Activated CD4-positive, CD25-positive, alpha-beta regulatory T cell (primary cell): ENCODE measurements at regions not wholly inside any gene's neighbourhood (a gene's known extent, or its start where the extent isn't known, plus 50 kb on each side); places are given as distances from the start of the nearest gene placed in this dataset.
"Not testable (repeated sequence)": the region's sequence is repeated elsewhere in the genome, so short reads cannot be mapped to it uniquely, and the experiment has no call there.

Source experiments
- DNase-seq, 4 experiments: peaks; one replicate each; lab custom pipeline; 2025; lab: John Stamatoyannopoulos, UW

DNA sequence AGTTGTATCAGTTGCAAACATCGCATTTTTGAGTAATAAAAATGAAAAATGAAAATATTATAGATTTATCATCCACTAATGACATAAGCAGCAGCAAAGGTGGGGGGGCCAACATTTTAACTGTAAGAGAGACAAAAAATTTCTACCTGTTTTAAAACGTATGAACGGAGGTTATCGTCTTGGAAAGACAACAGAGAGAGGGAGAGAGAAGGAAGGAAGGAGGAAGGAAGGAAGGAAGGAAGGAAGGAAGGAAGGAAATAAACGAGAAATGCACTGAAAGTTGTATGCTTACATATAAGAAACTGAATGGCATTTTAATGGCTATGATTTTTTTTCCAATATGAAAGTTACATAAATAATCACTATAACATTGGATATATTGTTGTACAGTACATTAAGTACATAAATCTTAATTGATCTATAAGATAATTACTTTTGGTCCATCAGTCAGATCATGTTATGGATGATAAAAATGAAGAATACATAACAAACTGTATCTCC, 862.8 kb upstream of the SLITRK1 start:
- DNase-seq: no peak

GRCh38 chr13:84744203-84744602, 861.9 kb upstream of the SLITRK1 start:
- no peak for DNase-seq

DNA sequence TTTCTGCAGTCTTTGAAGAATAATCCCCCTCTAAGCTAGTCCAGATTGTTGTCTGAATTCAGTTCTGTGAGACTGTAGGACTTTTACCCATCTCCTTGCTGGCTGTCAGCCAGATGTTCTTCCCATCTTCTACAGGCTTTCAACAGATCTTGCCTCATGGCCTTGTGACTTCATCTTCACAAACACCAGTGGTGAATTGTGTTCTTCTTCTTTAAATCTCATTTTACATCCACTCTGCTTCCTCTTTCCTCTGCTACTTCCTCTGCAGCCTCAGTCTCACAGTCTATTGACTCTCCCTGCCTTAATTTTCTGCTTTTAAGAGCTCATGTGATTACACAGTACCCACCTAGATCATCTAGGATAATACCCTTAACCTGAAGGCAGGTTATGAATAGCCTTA, 859.0 kb upstream of the SLITRK1 start:
- no peak for DNase-seq

DNA sequence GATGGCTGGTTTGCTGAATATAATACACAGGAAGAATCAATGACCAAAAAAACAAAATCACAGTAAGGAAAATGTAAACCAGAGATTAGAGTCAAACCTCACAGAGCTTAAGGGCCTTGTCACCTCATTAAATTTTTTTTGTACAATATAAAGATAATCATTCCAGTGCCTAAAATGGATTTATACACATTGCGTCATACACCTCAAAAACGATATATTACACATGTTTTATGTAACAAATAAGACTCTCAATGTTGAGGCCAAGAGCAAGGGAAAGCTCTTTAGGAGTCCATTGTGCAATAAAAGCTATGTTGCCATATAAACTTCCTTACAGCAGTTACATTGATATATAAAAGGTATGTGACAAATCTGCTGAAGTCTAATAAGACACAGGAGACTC, 856.7 kb upstream of the SLITRK1 start:
- no peak for DNase-seq

GRCh38 chr13:84737661-84738060, 855.4 kb upstream of the SLITRK1 start:
- DNase-seq: no peak

DNA sequence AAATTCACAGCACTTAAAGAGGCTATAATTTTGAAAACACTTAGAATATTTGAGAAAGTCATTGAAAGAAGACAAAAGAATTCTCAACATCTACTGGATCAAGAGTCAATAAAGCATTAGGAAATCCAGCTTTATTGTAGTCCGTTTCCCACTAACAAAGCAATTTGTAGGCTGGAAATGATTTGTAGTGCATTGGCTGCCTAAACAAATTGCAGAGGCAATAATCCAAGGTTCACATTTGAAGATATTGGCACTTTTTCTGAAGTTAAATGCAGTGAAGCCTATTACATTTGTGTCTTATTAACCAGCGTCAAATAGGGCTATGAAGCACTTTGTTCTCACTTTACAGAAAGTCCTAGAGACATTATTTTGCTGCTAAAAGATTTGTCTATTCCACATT, 848.1 kb upstream of the SLITRK1 start:
- DNase-seq: no peak

GRCh38 chr13:84705982-84706710, 823.9 kb upstream of the SLITRK1 start:
- no peak for DNase-seq

- no peak for DNase-seq
These were observed 819.9 kb upstream of the SLITRK1 start for GRCh38 chr13:84702174-84702573.

DNA sequence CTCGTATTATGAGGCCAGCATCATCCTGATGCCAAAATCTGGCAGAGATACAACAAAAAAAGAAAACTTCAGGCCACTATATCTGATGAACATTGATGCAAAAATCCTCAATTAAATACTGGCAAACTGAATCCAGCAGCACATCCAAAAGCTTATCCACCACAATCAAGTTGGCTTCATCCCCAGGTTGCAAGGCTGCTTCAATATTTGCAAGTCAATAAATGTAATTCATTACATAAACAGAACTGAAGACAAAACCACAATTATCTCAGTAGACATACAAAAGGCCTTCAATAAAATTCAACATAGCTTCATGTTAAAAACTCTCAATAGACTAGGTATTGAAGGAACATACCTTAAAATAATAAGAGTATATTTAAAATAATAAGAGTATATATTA, 815.3 kb upstream of the SLITRK1 start:
- DNase-seq: not testable (repeated sequence)

- no peak for DNase-seq
These were observed 804.7 kb upstream of the SLITRK1 start for GRCh38 chr13:84686973-84687372.

- no peak for DNase-seq
These were observed 804.2 kb upstream of the SLITRK1 start for GRCh38 chr13:84686458-84686857.

GRCh38 chr13:84684804-84685203, 802.5 kb upstream of the SLITRK1 start:
- no peak for DNase-seq

- no peak for DNase-seq
These were observed 801.9 kb upstream of the SLITRK1 start for GRCh38 chr13:84684048-84684662.

GRCh38 chr13:84683448-84683847, 801.2 kb upstream of the SLITRK1 start:
- no peak for DNase-seq

- DNase-seq: no peak
These were observed 795.6 kb upstream of the SLITRK1 start for GRCh38 chr13:84677836-84678235.

DNA sequence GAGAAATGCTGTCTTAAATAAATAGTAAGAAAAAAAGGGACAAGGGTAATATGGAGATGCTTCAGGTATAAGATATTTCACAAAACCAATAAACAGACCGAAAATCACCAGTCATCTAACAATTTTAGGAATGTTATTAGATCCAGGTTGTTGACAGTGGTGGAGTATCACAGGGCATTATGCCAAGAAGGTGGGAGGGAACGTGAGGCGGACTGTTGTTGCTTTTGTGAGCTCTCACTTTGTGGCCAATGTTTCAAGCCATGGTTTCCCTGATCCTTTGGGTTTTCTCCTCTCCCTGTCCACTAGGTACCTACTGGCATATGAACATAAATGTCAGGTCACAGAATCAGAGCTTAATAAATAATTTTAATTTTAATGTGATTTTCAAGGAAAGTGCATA, 790.3 kb upstream of the SLITRK1 start:
- DNase-seq: no peak

- no peak for DNase-seq
These were observed 788.0 kb upstream of the SLITRK1 start for GRCh38 chr13:84670245-84670644.

DNA sequence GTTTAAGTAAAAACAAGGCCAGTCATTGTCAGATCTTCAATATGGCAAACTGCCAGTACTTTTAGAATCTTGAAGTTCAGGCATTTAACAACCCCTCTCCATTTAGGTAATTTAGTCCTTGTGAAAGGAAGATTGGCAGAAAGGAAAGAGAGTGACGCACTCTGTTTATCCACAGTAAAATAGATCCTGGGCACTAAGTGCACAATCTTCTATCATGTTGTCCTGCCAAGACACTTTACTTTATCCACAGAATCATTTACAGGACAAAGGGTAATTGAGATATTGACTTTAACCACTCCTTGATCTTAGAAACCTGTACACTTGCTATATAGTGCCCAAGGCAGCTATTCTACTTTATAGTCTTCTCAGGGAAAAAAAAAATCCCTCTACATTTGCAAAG, 786.4 kb upstream of the SLITRK1 start:
- no peak for DNase-seq

DNA sequence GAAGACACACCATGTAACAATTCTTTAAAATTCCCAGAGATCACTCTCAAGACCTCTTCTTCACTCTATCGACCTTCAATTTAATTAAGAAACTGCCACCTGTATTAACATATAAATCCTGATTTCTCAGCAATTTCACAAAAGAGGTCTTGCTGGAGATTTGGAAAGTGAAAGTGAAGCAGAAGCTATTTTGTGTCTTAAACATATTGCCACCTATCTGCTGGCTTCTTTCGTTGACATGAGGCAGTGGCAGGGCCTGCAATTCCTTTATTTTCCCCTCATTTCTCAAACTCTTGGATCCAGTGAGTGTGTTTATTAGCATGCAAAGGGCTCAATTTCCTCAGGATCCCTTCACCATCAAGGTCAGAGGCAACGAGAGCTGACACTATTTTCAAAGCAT, 780.2 kb upstream of the SLITRK1 start:
- DNase-seq: no peak

DNA sequence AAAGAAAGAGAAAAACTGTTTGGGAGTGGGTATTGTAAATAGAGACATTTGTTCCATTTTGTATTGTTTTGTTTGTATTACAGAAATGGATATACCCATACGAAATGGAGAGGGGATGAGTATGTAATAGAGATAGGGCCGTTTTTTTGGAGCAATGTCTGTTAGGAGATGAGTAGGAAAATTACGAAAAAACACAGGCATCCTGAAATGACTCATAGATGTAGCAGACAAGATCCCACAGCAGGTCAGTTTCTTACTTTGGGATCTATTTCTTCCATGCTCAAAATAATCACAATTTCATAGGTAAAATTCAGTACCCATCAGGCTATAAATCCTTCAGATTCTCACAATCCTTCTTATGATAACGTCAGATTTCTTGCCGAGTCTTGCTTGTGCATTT, 779.4 kb upstream of the SLITRK1 start:
- DNase-seq: no peak

DNA sequence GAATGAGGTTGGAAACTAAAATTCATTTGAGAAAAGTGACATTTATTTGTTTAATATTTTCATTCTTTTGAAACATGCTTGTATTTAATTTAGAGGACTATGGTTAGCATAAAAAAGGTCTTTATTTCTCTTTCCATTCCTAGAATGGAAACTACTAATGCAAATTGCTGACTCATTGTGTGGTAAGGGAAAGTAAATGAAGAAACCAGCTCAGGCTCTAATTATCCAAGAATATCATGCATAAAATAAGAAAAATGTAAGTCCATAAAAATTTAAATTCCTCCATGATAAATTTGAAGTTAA, 777.0 kb upstream of the SLITRK1 start:
- DNase-seq: no peak

DNA sequence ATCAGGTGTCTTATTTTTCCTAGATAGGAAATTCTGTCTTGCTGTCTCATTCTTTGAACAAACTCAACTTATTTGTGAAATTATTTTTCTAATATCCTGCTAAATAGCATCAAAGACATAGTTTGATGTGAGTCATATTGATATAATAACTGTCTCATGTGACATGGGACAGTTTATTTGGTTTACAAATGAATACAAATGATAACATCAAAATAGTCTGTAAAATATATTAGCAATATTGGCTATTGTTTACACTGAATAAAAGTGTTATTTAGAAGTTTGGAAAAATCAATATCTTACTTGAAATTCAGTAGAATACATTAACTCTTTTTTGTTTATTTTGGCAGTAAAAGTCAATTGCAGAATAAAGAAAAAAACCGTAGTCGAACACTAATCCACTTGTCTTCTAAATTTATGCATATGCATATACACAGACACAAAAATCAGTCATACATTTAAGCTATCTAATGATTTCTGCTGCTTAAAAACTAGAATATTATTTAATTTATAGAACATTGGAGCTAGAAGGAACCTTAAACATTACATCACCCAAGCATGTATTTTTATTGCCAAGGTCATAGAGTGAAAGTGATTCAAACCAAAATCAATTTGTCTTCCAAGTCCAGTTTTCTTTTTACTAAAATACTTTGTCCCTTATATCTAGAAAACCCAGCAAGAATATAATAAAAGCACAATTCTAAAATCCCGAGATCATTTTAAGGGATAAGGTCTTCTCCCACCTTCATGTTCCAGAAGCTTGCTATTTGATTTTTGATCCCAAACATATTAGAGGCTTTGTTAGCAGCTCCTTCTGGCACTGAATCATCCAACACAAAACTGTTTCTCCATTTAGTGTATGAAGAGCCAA, 776.5 kb upstream of the SLITRK1 start:
- DNase-seq: no peak

DNA sequence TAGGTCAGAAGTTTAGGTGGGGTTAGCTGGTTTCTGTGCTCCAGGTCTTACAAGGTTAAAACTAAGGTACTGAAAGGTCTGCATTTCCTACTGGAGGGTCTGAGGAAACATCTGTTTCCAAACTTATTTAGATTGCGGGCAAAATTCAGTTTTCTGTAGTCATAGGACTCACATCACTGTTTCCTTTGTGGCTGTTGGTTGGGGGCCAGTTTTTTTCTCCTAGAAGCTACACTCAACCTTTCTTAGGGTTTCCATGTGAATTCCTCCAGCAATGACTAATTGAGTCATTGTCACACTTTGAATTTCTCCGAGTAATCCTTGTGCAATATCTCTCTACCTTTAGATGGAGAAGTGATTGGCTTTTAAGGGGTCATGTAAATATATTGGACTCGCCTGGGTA, 773.4 kb upstream of the SLITRK1 start:
- DNase-seq: no peak
